ENCODE measurements at regions not wholly inside any gene's neighbourhood (a gene's known extent, or its start where the extent isn't known, plus 50 kb on each side); places are given as distances from the start of the nearest gene placed in this dataset.
"Not testable (repeated sequence)": the region's sequence is repeated elsewhere in the genome, so short reads cannot be mapped to it uniquely, and the experiment has no call there.

DNA sequence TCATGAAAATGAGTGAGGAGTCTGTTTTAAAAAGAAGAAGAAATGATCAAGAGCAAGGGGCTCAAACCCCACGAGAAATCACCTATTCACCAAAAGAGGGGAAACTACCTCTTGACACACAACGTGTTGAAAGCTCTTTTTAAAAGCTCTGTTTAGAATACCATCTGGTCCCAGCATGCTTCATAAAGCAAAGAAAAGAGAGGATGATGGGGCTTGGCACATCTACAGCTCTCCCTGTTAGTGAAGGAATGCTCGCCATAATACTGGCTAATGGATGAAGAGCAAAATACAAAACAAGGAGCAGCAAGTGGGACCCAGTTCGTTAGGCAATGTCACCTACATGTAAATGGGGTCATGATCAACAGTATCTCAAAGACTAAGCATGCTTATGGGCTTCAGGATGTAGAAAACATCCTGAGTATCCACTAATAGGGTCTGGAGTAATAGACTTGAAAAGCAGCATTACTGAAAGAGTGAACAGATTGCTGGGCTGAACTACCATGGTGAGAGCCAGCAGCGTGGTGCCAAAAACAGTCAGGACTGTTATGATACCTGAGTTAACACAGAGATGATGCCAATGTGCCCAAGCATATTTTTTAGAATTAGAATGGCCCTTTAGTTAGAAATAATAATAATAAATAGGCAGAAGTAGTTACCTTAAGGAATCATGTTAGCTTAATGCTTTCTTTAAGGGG is 159.7 kb upstream of the POU1F1 start:
- intact Hi-C loops (cut with micrococcal nuclease) = no loop called here

DNA sequence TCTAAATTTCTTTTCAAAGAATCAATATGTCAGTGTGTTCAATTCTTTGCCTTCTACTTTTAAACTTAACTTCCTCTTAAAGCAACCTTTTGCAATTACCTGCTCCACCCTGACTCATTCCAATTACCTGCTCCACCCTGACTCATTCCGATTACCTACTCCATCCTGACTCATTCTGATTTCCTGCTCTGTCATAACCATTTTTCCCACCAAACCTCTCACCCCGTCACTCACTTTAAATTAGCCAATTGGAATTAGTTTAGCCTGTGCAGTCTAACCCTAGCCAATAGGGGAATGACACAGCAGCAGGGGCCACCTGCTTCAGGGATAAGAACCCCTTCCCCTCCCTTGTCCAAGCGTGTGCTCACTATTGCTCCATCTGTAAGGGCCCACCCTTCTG is 157.1 kb upstream of the POU1F1 start:
- intact Hi-C loops (cut with micrococcal nuclease) = not testable (repeated sequence)

DNA sequence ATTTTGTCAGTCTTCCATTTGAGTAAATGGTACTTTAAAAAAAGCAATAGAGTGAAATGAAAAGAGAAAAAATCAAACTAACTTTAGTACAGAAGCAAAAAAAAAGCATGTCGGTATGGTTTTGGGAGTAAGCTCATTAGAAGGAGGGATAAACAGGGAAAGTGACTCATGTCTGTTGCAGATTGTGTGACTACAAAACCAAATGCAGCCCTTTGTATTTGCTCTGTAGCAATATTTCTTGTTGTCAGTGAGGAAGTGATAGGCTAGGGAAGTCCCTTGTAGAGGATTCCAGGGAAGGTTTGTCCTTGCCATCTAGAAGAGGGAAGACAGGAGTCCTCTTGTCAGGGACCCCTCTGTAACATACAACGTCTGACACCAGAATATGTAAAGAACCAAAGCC is 150.5 kb upstream of the POU1F1 start:
- intact Hi-C loops (cut with micrococcal nuclease) = no loop called here

DNA sequence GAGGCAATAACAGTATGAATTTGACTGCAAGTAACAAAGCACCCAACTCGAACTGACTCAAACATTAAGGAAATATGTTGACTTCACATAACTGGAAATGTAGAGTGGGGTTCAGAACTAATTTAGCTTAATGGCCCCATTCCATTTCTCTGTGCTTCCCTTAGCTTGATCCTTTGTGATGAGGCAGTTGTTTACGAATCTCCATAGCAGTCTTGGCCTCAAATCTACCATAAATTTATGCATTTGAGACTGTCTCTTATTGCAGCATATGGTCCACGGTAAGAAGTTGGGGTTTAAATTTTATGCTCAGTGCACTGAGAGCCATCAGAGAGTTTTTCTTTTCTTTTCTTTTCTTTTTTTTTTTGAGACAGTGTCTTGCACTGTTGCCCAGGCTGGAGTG is 148.7 kb upstream of the POU1F1 start:
- intact Hi-C loops (cut with micrococcal nuclease) = no loop called here

DNA sequence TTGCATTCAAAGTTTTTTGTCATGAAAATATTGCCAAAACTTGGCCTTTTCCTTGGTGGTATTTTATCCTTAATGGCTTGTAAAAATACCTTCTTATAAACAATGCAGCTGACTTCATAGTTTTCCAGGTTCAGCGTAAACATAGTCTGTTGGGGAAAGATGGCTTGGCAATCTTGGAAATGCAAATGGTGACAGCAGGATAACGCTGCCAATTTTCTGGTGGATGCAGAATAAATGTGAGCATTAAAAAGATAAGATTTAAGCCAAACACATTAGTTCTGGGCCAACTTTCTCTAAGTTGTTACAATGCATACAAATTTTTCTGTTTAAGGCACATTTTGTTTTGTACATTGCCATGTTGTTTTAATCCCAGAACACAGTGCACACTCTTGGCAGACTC is 147.0 kb upstream of the POU1F1 start:
- intact Hi-C loops (cut with micrococcal nuclease) = no loop called here

DNA sequence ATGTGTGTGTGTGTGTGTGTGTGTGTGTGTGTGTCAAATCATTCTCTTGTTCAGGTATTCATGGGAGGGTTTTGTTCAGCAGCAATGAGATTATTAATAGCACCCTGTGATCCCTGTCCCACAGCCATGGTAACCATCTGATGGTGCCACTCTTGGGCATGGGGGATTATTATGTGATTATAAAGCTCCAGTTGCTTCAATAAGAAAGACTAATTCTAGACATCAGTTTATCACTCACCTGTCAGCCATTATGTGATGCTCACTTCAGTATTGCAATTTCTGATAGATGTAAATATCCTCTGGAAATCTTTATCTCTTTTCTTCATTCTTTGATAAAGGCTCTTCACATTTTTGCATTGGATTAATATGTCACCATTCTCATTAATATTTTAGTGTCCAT is 145.9 kb upstream of the POU1F1 start:
- intact Hi-C loops (cut with micrococcal nuclease) = no loop called here

DNA sequence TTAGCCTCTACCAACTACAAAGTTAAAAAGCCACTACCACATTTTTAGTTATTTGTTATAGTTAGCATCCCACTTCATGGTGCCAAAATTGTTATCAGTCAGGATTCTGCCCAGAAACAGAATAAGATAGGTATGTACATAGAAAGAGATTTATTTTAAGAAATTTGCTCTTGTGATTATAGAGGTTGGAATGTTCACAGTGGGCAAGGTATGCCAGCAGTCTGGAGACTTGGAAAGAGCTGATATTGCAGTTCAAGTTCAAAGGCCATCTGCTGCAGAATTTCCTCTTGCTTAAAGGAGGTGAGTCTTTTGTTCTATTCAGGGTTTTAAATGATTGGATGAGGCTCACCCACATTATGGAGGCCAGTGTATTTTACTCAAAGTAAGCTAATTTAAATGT is 143.8 kb upstream of the POU1F1 start:
- intact Hi-C loops (cut with micrococcal nuclease) = no loop called here

DNA sequence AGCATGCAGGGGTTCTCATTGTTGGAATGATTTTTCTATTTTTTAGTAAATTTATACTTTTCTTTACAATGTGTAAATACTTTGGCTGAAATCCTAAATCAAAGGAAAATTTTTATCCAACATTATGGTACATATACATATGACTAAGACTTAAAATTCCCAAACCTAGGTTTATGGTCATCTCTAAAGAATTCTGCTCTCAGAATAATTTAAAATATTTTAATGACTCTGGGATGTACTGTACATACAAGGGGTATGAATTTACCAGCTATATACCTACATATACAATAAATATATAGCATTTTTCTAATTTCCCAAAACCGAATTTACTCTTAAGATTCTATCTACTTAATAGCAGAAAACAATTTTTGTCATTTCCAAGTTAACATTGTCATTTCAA is 137.9 kb upstream of the POU1F1 start:
- intact Hi-C loops (cut with micrococcal nuclease) = no loop called here

DNA sequence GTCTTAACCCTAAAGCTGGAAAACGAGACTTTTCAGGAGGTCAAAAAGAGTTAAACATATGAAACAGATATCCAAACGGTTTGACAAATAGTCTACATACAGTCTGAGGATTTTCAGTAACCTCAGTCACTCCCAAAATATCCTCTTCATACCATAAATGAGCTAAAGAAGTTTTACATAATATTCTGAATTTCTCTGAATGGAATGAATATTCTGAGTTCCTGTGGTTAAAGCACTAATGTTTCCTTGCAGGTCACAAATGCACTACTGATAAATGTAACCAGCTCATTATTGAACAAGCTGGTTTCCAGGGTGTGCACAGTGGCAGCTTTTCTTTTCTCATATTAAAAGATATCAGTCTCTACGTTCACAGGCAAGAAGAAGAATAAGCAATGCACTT is 137.4 kb upstream of the POU1F1 start:
- intact Hi-C loops (cut with micrococcal nuclease) = no loop called here

DNA sequence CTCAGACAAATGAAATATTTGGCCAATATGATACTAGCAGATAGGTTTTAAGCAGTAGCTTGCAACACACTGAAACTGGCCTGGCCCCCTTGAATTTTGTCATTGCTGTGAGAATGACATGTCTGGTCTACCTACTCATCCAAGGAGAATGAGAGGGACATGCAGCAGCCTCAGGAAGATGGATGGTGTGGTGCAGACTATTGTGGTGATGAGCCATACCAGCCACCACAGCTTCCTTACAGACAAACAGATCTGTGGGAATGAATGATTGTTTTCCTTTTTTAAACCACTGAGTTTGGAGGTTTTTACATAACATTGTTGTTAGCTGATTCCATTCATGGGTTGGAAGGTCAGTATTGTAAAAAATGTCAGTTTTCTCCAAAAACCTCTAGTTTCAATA is 133.7 kb upstream of the POU1F1 start:
- intact Hi-C loops (cut with micrococcal nuclease) = no loop called here

DNA sequence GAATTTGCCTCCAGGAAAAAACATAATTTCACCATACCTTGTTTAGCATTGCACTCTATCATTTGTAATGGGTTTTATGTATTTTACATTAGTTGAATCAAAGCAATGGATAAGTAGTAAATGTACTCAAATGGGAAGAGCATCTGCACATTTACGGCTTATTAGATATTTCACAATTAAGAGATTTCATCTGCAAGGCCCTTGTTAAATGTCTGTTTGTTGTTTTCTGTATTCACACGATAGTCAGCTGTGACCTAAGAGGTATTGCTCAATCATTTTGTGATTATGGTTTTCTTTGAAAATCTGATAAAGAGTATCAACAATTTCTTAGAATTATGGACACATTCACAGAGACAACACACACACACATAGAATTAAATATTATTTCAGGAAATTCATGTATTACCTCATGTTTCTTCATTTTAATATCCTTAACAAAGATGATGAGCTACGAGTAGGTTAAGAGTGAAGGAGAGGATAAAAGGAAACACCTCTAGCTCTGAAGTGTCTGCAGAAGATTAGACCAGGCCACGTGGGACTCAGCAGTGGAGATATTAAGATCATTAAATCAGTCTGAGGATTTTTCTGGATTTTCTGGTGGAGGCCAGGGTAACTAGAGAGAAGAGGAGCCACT is 121.9 kb upstream of the POU1F1 start:
- intact Hi-C loops (cut with micrococcal nuclease) = no loop called here

DNA sequence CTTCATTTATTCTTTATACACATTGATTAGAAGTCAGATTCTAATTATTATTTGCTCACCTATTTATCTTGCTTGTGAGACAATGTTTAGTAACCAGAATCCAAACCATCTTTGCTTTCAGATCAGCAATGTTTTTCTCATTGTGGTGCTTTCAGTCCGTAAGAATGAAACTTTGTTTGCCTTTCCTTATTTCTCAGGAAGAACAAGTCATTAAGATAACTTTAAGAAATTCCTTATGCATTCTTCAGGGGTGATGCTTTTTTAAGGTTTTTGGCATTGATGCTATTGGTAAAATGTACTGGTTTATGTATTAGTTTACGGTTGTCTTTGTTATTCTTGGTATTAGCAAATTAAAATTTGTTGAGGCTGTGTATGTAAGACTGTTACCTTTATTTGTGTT is 120.8 kb upstream of the POU1F1 start:
- intact Hi-C loops (cut with micrococcal nuclease) = no loop called here

DNA sequence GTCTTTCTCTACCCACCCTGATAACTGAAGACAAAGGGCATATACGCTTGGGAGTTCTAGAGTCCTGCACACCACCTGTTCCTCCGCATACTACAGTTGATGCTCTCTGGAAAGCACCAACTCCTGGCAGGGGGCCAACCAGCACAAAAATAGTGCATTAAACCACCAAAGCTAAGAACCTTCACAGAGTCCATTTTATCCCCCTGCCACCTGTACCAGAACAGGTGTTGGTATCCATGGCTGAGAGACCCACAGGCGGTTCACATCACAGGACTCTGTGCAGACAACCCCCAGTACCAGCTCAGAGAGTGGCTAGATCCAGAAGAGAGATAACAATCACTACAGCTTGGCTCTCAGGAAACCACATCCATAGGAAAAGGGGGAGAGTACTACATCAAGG is 114.4 kb upstream of the POU1F1 start:
- intact Hi-C loops (cut with micrococcal nuclease) = no loop called here

DNA sequence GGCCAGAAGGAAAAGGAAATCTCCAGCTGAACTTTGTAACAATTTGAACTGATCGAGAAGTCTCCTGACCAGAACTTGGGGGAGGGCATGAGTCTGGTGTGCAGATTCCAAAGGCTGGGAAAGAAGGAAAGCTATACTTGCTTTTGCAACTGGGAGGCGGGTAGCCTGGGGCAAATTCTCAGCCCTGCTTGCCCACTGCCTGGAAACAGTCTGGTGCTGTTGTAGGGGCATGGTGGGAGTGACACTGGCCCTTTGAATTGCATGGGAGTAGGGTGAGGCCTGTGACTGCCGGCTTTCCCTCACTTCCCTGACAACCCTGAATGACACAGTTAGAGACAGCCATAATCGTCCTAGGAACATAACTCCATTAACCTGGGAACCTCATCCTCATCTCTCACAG is 114.0 kb upstream of the POU1F1 start:
- intact Hi-C loops (cut with micrococcal nuclease) = no loop called here

DNA sequence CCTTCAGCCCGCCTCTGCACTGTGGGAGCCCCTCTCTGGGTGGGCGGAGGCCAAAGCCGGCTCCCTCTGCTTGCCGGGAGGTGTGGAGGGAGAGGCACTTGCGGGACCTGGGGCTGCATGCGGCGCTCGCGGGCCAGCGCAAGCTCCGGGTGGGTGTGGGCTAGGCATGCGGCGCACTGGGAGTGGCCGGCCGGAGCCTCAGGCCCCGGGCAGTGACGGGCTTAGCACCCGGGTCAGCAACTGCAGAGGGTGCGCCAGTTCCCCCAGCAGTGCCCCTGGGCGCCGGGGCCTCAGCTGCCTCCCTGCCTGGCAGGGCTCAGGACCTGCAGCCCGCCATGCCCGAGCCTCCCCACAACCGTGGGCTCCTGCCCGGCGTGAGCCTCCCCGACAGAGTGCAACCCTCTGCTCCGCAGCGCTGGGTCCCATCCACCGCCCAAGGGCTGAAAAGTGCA is 98.9 kb upstream of the POU1F1 start:
- intact Hi-C loops (cut with micrococcal nuclease) = no loop called here

DNA sequence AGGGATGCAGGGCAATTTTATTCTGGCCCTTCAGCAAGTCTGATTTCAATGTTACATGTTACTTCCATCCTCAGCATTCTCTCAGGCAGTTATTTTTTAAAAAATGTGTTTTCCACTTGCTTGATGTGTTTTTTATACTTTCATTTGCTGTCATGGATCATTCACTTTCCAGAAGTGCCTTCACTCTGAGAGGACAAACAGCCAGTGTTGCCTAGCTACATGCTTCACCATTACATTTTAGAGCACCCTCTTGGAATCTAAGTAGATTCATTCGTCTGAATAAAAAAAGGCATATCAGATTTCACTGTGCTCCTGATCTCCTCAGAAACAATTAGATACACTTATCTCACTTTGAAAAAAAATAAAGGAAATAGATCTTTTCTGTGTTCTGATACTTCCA is 93.6 kb upstream of the POU1F1 start:
- intact Hi-C loops (cut with micrococcal nuclease) = no loop called here

DNA sequence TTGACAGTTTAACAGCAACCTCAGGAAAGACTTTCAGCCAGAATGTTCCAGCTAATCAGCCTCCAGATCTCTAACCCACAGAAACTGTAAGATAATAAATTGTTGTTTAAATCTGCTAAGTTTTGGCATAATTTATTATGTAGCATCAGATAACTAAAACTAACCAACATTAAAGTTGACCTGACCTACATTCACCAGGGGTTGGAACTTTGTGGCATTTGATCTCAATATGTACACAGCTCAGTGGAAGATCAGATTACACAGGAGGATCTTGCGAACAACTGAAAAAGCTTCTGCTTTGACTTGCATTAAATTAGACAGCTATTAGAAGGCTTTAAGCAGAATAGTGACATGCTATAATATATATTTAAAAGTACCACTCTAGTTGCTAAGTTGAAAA is 91.4 kb upstream of the POU1F1 start:
- intact Hi-C loops (cut with micrococcal nuclease) = no loop called here

DNA sequence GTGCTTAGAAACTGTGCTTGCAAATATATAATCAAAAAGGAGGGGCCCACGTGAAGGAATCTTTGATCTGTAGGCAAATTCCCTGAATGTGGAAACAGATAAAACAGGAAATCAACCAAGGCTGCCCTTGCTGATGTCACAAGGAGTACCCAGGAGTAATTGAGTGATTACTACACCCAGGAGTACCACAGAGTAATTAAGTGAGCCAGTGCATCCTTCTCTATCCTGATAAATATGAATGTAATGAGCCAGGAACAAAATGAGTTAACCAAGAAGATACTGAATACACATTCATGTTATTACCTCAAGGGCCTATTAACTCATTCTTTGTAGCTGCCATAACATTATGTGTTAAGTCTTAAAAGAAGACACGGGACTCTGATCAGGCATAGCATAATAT is 87.3 kb upstream of the POU1F1 start:
- intact Hi-C loops (cut with micrococcal nuclease) = no loop called here

DNA sequence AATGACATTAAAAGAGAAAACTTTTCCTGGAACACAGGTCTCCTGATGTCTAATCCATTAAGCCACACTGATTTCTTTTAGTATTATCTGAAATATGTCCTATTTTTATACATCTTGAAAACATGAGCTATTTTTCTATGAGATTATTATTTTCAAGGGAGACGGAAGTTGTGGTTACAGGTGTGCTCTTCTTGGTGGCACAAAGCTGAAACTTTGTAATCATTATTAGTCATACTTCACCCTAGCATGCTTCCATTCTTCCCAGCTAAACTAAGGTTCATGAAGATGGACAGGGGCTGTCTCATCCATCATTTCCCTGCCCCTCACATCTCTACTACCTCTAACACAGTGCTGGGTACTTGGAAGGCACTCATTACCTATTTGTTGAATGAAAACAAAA is 85.6 kb upstream of the POU1F1 start:
- intact Hi-C loops (cut with micrococcal nuclease) = no loop called here

DNA sequence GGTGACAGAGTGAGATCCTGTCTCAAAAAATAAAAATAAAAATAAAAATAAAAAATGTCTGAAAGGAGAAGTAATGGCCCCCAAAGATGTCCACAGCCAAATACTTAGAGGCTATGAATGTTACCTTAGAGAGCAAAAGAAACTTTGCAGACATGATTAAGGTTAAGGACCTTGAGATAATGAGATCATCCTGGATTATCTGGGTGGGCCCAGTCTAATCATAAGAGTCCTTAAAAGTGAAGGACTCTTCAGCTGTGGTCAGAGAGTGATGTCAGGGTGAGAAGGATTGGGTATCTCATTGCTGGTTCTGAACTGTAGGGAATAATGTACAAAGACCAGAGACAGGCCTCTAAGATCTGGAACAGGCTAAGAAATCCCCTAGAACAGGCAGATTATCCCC is 84.9 kb upstream of the POU1F1 start:
- intact Hi-C loops (cut with micrococcal nuclease) = no loop called here

DNA sequence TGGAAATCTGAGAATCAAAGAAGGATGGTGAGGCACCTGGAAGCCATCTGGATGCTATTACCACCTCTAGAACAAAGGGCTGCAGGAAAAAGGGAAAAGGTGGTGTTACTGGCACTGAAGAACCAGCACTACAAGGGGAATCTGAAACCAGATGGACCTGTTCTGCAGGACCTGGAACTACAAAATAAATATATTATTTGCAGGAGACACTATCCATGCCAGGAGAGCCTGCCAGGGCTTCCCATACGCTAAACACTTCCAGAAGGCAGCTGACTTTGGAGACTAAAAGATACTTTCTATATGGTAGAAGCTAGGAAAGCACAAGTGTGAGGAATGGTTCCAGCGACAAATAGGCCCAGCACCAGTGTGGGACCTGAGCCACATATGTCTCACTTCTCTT is 83.4 kb upstream of the POU1F1 start:
- intact Hi-C loops (cut with micrococcal nuclease) = no loop called here

DNA sequence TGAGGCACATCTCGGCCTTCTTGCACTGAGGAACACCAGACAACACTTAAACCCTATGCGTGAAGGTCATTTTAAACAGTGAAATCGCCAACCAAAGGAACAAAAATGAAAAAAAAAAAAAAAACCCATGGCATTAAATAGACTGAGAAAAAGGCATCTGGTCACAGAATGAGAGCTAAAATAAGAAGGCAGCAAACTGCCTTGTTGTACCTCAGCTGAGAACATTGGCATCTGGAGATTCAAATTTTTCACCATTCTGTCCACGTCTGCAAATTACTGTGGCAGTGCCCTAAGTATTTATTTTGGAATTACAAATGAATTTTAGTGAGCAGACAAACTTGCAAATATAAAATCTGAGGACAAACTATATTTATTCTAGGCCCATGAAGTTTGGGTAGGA is 82.6 kb upstream of the POU1F1 start:
- intact Hi-C loops (cut with micrococcal nuclease) = no loop called here

DNA sequence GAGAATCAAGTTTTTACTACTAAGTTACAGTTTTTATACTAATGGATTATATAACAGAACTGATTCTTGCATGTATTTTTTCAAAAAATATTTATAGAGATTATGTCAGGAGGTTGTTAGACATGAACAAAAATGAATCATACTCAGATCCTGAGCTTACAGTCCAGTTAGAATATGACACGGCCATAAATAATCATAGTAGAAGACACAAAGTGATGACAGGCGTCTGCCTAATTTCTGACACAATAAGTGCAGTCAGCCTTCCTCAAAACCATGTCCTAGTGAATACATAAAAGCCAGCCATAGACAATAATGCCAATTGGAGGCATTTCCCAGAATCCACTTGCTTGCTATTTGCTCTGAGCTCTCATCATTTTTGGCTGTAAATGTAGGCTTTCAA is 81.7 kb upstream of the POU1F1 start:
- intact Hi-C loops (cut with micrococcal nuclease) = no loop called here
